ENCODE measurements at regions not wholly inside any gene's neighbourhood (a gene's known extent, or its start where the extent isn't known, plus 50 kb on each side); places are given as distances from the start of the nearest gene placed in this dataset.

DNA sequence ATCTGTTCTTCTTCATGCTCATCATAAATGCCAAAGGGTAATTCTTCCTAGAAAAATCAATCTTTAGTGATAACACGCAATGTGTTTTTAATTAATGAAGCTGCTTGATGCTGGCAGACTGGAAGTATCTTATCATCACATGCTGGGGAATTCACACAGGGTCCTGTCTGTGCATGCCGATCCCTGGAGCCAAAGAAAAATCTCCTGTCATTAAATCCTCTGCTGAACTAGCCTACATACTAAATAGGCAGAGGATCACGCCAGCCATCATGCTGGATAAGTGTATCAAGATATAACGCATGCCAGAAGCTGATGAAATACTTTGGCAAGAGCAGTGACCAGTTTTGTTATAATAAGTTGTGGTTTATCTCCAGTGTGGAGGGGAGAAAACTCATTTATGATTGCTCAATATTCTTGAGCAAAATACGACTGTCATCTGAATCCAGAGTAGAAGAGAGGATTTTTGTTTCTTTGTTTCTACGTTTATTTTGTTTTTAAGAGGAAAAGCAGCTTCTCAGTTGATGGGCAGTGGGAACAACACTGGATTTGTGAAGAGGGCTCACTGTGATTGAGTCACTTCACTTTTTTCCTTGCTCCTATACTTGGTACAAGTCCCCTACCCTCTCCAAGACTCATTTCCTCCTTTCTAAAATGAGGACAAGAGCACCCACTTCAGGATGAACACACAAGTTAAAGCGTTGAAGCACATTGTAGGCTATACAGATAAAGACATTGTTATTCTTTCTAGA, 649.1 kb downstream of the TNS3 start:
- no peaks in the 10 kb centered on the region for H3K27me3 ChIP-seq (ENCODE audit: insufficient read depth, low read length, poor library complexity, severe bottlenecking)
- H3K9me3 ChIP-seq (ENCODE audit: insufficient read depth, low read depth, low read length), result 0 out of 2 replicates have a peak, but pooled peaks cover 2% of the 10 kb centered on the region
- H3K4me1 ChIP-seq (ENCODE audit: insufficient read depth, low read length, poor library complexity, severe bottlenecking), result no peaks in the 10 kb centered on the region
- no peaks in the 10 kb centered on the region for H4K20me1 ChIP-seq (ENCODE audit: insufficient read depth, low read length, poor library complexity, severe bottlenecking)
- no peaks in the 10 kb centered on the region for H3K9me2 ChIP-seq (replicated peaks; ENCODE audit: low read depth, low read length)
- H3K4me2 ChIP-seq (ENCODE audit: low read depth, low read length, poor library complexity, severe bottlenecking), result no peak overlapping the region
- no peak overlapping the region for H3K4me3 ChIP-seq (ENCODE audit: low read length, poor library complexity, severe bottlenecking)
- no peaks in the 10 kb centered on the region for H3K36me3 ChIP-seq (ENCODE audit: insufficient read depth, low read length)
- H3K9ac ChIP-seq (ENCODE audit: low read depth, low read length, poor library complexity, severe bottlenecking), result no peak overlapping the region
- H3K79me2 ChIP-seq (ENCODE audit: insufficient read depth, low read length), result no peaks in the 10 kb centered on the region
- TF ChIP-seq, protein P1, sequence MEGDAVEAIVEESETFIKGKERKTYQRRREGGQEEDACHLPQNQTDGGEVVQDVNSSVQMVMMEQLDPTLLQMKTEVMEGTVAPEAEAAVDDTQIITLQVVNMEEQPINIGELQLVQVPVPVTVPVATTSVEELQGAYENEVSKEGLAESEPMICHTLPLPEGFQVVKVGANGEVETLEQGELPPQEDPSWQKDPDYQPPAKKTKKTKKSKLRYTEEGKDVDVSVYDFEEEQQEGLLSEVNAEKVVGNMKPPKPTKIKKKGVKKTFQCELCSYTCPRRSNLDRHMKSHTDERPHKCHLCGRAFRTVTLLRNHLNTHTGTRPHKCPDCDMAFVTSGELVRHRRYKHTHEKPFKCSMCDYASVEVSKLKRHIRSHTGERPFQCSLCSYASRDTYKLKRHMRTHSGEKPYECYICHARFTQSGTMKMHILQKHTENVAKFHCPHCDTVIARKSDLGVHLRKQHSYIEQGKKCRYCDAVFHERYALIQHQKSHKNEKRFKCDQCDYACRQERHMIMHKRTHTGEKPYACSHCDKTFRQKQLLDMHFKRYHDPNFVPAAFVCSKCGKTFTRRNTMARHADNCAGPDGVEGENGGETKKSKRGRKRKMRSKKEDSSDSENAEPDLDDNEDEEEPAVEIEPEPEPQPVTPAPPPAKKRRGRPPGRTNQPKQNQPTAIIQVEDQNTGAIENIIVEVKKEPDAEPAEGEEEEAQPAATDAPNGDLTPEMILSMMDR (conservative IDR thresholded peaks at IDR 0.05; ENCODE audit: low read length), result no peak
- TF ChIP-seq EZH2phosphoT487 (IDR thresholded peaks at IDR 0.05; ENCODE audit: borderline replicate concordance), result no peak
- no peak overlapping the region for H2AFZ ChIP-seq (ENCODE audit: low read length)
- no peaks in the 10 kb centered on the region for H3F3A ChIP-seq (ENCODE audit: low read depth)

DNA sequence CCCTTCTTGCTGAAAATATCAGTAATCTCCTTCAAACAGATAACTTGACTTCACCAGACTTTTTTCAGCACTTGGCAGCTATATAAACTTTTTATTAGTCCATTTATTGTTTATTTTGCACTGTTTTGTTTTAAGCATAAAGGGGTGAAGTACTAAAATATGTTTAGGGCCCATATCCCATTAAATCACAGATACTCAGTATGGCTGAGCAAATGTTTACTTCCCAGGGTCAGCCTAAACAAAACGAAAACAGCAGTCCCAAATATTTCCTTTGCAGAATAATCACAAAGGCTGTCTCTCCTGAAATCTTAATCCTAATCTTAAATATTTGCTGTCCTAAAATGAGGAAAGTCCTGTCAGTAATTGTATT, 649.6 kb downstream of the TNS3 start:
- H3K4me2 ChIP-seq (ENCODE audit: low read depth, low read length, poor library complexity, severe bottlenecking), result no peak overlapping the region
- no peaks in the 10 kb centered on the region for H4K20me1 ChIP-seq (ENCODE audit: insufficient read depth, low read length, poor library complexity, severe bottlenecking)
- H3K9ac ChIP-seq (ENCODE audit: low read depth, low read length, poor library complexity, severe bottlenecking), result no peak overlapping the region
- no peaks in the 10 kb centered on the region for H3K27me3 ChIP-seq (ENCODE audit: insufficient read depth, low read length, poor library complexity, severe bottlenecking)
- H3K36me3 ChIP-seq (ENCODE audit: insufficient read depth, low read length), result no peaks in the 10 kb centered on the region
- H3F3A ChIP-seq (ENCODE audit: low read depth), result no peaks in the 10 kb centered on the region
- no peaks in the 10 kb centered on the region for H3K79me2 ChIP-seq (ENCODE audit: insufficient read depth, low read length)
- no peak overlapping the region for H2AFZ ChIP-seq (ENCODE audit: low read length)
- H3K9me3 ChIP-seq (ENCODE audit: insufficient read depth, low read depth, low read length), result 0 out of 2 replicates have a peak, but pooled peaks cover 2% of the 10 kb centered on the region
- no peak overlapping the region for H3K4me3 ChIP-seq (ENCODE audit: low read length, poor library complexity, severe bottlenecking)
- TF ChIP-seq, protein P1 (conservative IDR thresholded peaks at IDR 0.05; ENCODE audit: low read length), result no peak
- TF ChIP-seq EZH2phosphoT487 (IDR thresholded peaks at IDR 0.05; ENCODE audit: borderline replicate concordance), result no peak
- no peaks in the 10 kb centered on the region for H3K4me1 ChIP-seq (ENCODE audit: insufficient read depth, low read length, poor library complexity, severe bottlenecking)
- H3K9me2 ChIP-seq (replicated peaks; ENCODE audit: low read depth, low read length), result no peaks in the 10 kb centered on the region

DNA sequence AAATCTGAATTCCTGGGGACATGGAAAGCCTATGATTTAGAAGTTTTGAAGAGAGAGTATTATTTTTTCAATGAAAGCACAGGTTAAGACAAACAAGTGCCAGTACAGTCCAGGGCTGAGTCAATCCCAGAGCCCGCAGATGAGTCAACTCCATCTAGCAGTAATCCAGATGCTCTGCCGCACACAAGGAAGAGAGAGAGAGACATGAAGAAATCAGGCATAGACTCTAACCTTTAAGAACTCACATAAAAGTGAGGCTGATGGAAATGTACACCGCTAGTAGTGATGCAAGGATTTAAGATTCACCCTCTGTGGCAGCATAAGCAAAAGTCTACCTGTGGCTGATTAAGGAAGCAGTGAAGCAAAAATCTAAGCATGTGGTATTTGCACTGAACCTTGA, 651.5 kb downstream of the TNS3 start:
- H3K27me3 ChIP-seq (ENCODE audit: insufficient read depth, low read length, poor library complexity, severe bottlenecking), result no peaks in the 10 kb centered on the region
- H3K4me1 ChIP-seq (ENCODE audit: insufficient read depth, low read length, poor library complexity, severe bottlenecking), result no peaks in the 10 kb centered on the region
- H3F3A ChIP-seq (ENCODE audit: low read depth), result no peaks in the 10 kb centered on the region
- H3K79me2 ChIP-seq (ENCODE audit: insufficient read depth, low read length), result no peaks in the 10 kb centered on the region
- no peak overlapping the region for H3K9ac ChIP-seq (ENCODE audit: low read depth, low read length, poor library complexity, severe bottlenecking)
- no peak overlapping the region for H3K4me2 ChIP-seq (ENCODE audit: low read depth, low read length, poor library complexity, severe bottlenecking)
- TF ChIP-seq EZH2phosphoT487 (IDR thresholded peaks at IDR 0.05; ENCODE audit: borderline replicate concordance), result no peak
- no peaks in the 10 kb centered on the region for H3K9me2 ChIP-seq (replicated peaks; ENCODE audit: low read depth, low read length)
- H4K20me1 ChIP-seq (ENCODE audit: insufficient read depth, low read length, poor library complexity, severe bottlenecking), result no peaks in the 10 kb centered on the region
- no peak overlapping the region for H3K4me3 ChIP-seq (ENCODE audit: low read length, poor library complexity, severe bottlenecking)
- no peak overlapping the region for H2AFZ ChIP-seq (ENCODE audit: low read length)
- H3K36me3 ChIP-seq (ENCODE audit: insufficient read depth, low read length), result no peaks in the 10 kb centered on the region
- no peaks in the 10 kb centered on the region for H3K9me3 ChIP-seq (ENCODE audit: insufficient read depth, low read depth, low read length)

DNA sequence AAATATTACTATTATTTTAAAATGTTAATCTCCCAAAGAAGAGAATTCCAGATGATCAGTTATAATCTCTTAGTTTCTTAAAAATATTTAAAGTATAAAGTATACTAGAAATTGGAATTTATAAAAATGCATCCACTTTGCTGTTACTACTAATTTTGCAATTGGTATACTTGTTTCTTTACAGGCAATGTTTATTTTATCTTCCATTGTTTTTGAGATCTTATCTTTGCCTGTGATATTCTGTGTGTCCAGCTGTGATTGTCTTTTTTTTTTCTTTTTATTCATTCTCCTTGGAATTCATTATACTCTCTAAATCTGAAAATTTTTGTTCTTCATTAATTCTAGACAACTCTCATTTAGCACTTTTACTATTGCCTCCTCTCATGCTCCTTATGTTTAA, 652.6 kb downstream of the TNS3 start:
- no peak overlapping the region for H3K4me3 ChIP-seq (ENCODE audit: low read length, poor library complexity, severe bottlenecking)
- no peak overlapping the region for H3K9ac ChIP-seq (ENCODE audit: low read depth, low read length, poor library complexity, severe bottlenecking)
- H3K27me3 ChIP-seq (ENCODE audit: insufficient read depth, low read length, poor library complexity, severe bottlenecking), result no peaks in the 10 kb centered on the region
- no peak overlapping the region for H3K4me2 ChIP-seq (ENCODE audit: low read depth, low read length, poor library complexity, severe bottlenecking)
- H3F3A ChIP-seq (ENCODE audit: low read depth), result no peaks in the 10 kb centered on the region
- no peaks in the 10 kb centered on the region for H4K20me1 ChIP-seq (ENCODE audit: insufficient read depth, low read length, poor library complexity, severe bottlenecking)
- H3K9me3 ChIP-seq (ENCODE audit: insufficient read depth, low read depth, low read length), result no peaks in the 10 kb centered on the region
- no peaks in the 10 kb centered on the region for H3K9me2 ChIP-seq (replicated peaks; ENCODE audit: low read depth, low read length)
- H2AFZ ChIP-seq (ENCODE audit: low read length), result no peak overlapping the region
- no peaks in the 10 kb centered on the region for H3K36me3 ChIP-seq (ENCODE audit: insufficient read depth, low read length)
- no peaks in the 10 kb centered on the region for H3K4me1 ChIP-seq (ENCODE audit: insufficient read depth, low read length, poor library complexity, severe bottlenecking)
- no peaks in the 10 kb centered on the region for H3K79me2 ChIP-seq (ENCODE audit: insufficient read depth, low read length)
- TF ChIP-seq, protein P1 (conservative IDR thresholded peaks at IDR 0.05; ENCODE audit: low read length), result no peak
- TF ChIP-seq EZH2phosphoT487 (IDR thresholded peaks at IDR 0.05; ENCODE audit: borderline replicate concordance), result no peak
